Medulla oblongata (tissue), 1 donor: ENCODE measurements at regions not wholly inside any gene's neighbourhood (a gene's known extent, or its start where the extent isn't known, plus 50 kb on each side); places are given as distances from the start of the nearest gene placed in this dataset.
"Not testable (repeated sequence)": the region's sequence is repeated elsewhere in the genome, so short reads cannot be mapped to it uniquely, and the experiment has no call there.

Experiments
- DNase-seq: peaks from one replicate; pipeline ENCODE4 v3.0.0-alpha.2; 2015; ENCODE audit errors: extremely low spot score

DNA sequence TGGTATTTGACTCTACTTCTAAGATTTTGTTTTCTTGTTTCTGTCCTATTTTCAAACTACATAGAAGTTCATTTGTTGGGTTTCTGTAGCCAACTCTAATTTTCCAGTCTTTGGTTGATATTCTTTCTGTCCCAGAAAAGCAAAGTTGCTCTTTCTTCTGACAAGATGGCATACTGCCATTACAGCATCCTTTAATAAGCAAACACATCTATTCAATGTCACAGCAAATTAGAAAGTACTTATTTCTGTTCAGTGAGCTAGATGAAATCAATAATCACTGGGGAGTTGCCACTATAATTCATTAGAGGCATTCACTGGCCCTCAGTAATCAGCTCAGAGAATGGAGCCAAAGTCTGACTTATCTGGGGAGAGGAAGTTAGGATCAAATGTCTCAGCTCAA, 1258.0 kb upstream of the IGFBP7 start:
- no peak for DNase-seq

DNA sequence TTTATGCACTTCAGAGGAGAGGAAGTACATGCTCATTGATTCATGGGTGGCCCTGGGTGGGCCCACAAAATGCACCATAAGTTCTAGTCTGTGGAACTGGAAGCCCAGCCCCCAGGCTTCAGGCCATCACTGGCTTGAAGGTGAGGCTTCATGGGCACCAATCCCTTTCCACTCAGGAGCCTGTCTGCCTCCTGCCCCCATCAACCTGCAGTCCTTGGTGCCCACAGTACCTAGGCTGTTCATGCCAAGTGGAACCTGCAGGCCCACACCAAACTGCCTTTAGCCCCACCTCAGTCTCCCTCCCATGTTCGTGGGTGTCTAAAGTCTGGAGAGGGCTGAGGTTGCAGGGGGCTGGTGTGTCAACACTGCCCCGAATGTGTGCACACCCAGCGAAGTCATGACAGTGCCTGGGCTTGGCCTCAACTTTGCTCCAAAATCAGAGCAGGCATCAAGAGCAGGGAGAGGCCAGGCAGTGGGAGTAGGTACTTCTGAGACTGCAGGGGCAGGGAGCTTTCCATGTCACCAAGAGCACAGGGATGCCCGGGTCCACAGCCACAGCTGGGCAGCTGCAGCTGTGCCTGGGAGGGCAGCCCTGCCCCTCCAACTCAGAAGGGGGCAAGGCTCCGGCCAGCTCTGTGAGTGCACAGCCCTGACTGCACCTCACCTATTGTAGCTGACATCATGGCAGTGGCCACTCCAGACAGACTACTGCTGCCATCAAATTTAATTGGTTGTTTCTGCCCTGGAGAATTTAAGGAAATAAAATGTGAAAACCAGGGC, 1250.4 kb upstream of the IGFBP7 start:
- no peak for DNase-seq

DNA sequence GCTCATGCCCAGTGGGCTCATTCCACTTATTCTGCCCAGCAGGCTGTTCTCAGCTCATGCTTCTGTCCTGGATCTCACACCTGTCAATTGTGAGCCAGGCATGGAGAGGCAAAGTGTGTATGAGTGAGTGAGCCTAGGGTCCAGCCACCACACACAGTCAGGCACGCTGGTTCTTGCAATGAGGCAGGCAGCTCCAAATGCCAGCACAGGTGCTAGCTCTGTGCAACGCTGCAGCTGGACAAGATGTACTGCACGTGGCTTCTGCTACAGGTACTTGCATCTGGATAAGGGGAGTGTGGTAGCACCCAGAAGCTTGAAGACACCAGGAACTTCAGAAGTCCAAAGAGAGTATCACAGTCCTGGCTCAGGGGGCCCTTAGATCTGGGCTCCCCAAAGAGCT, 1249.4 kb upstream of the IGFBP7 start:
- no peak for DNase-seq

DNA sequence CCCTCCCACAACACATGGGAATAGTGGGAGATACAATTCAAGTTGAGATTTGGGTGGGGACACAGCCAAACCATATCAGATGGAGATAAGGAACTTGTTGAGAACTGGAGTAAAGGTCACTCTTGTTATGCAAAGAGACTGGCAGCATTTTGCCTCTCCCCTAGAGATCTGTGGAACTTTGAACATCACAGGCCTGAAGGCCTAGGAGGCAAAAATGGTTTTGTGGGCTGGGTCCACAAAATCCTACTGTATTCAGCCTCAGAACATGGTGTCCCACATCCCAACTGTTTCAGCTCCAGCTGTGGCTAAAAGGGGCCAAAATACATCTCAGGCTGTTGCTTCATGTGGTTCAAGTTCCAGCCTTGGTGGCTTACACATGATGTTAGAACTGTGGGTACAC, 1247.8 kb upstream of the IGFBP7 start:
- DNase-seq, result no peak

DNA sequence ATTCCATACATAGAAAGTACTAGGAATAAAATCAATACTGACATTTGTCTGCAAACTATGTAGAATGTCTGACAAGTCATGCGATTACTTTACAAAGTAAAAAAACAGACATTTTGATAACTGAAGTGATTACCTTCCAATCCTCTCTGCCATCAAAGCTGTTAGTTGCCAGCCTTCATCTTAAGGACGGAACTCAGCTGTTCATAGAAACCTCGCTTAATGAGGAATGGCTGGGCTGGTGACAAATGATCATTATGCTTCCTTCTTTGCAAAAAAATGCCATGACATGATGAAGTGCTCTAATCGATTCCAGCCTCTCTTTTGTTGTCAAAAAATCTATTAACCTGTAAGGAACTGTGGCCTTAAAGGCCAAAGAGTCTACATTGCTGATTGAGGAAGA, 1214.9 kb upstream of the IGFBP7 start:
- no peak for DNase-seq

DNA sequence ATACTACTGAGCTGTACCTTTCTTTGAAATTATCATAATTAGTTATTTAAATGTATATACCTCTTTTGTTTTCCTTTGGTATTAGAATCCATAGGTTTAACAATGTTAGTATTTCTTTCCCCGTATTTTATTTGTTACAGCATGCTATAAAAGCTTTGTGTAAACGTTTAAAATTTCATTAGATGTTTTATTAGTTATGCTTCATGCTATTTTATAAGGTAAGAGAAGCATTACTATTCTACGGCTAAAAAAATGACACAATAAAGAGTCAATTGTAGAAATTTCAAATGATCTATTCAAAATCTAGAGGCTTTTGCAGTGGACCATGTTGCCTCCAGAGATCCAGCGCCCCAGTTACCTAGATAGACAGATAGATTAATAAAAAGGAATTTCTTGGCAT, 1203.3 kb upstream of the IGFBP7 start:
- DNase-seq, result no peak

DNA sequence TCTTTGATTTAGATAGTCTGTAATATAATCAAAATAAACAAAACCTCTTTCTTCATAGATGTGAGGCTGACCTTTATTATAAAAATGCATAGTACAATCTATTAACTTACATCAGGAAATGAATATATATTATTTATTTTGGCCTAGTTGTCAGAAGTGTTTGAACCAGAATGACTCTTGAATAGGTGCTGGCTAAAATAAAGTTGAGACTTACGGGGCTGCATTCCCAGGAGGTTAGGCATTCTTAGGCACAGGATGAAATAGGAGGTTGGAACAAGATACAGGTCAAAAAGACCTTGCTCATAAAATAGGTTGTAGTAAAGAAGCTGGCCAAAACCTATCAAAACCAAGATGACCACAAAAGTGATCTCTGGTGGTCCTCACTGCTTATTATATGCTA, 1193.3 kb upstream of the IGFBP7 start:
- DNase-seq, result no peak

DNA sequence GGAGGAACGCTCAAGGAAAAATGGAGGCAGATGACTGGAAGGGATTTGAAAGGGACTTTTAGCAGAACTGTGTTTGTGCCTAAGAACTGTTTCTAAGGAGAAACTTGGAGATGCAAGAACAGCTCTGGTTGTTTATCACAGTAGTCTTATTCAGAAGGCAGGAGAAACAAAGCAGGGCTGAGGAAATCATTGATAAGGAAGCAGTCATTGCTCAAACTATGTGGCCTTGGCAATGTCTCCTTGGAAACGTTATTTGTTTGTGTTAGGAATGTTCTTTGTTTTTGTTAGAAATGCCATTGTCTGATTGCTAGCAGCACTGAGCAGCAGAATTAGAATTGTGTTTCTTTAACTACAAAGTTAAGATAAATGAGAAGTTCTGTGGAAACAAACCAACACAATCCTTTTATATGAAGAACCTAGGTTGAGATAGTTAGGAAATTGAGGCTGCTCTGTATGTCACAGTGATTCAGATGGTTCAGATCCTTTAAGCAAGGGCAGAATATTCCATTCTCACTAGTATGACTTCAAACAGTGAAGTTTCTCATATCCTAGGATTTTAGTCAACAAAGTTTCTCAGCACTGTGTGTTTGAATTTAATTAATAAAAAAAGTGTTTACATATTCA, 1191.3 kb upstream of the IGFBP7 start:
- peak; percentile 2 for DNase-seq

DNA sequence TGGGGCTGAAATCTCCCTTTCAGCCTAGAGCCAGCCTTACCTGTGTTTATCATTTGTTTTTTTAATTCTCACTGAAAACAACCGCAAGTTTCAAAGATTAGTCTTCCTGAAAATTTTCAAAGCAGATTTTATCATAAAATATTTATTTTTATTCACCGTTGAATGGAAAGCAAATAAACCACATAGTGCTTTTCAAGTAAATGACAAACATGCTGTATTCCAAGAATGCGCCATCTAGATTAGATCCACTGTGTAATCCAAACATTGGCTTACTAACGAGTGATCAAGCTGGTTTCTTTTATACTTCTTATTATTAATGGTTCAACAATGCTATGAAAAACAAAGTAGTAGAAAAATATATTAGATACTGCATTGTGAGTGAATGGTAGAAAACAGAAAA, 1176.2 kb upstream of the IGFBP7 start:
- no peak for DNase-seq

DNA sequence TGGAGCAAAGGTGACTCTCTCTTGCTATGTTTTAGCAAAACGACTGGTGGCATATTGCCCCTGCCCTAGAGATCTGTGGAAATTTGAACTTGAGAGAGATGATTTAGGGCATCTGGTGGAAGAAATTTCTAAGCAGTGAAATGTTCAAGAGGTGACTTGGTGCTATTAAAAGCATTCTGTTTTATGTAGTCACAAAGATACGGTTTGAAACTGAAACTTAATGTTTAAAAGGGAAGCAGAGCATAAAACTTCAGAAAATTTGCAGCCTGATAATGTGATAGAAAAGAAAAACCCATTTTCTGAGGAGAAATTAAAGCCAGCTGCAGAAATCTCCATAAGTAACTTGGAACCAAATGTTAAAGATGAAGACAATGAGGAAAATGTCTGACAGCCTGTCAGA, 1170.7 kb upstream of the IGFBP7 start:
- DNase-seq, result not testable (repeated sequence)

DNA sequence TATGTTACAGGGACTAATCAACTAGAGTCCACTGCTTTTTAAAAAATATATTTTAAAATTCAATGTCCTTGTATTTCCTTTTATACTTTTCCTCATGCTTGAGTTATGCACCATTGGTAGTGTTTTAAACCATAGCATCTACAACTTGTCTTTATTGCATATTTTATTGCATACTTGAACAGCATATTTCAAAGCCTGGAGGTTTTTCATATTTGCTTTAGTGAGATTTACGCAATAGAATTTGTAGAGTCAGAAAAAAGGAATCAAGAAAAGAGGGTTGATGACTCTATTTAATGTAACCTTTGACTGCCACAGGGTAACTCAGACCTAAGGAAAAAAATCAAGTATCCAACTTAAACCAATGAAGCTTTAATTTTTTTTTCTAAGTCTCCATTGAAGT, 1165.7 kb upstream of the IGFBP7 start:
- no peak for DNase-seq

DNA sequence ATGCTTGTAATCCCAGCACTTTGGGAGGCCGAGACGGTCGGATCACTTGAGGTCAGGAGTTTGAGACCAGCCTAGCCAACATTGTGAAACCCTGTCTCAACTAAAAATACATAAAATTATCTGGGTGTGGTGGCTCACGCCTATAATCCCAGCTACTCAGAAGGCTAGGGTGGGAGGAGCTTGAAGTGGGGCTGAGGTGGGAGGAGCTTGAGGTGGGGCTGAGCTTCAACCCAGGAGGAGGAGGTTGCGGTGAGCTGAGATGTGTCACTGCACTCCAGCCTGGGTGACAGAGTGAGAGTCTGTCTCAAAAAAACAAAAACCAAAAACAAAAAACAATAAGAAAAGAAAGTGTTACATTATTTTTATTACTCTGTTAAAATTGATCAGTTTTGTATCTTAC, 1164.4 kb upstream of the IGFBP7 start:
- DNase-seq, result no peak

DNA sequence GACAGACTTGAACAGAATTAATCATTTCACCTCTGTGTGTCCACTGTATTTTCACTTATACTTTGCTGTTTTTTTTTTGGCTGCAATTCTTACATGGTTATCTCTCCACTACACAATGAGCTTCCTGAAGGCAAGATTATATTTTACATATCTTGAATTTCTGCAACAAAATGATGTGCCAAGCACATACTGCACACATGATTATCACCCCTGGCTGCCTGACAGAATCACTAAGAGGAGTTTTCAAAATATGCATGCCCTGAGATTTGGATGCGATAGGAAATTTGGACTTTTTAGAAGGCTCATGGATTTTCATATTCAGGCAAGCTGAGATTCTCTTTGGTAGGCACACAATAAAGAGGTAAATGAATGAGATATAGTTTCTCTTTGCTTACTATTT, 1162.1 kb upstream of the IGFBP7 start:
- no peak for DNase-seq

DNA sequence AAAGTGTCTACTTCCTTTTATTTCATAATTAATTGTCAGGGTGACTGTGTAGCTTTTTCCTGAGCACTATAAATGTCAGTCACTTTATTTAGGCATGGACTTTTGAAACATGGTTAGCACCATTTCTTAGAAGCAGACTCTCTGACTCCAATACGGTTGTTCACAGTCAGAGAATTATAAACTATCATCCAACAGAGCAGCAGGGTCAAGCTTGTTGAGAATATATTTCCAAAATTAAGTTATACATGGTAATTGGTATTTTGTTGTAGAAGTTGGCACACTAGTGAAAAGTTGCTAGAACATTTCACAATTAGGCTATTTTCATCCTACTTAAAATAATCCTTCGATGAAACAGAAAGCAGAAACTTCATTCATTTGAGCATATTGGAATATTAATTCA, 1155.5 kb upstream of the IGFBP7 start:
- DNase-seq, result no peak

DNA sequence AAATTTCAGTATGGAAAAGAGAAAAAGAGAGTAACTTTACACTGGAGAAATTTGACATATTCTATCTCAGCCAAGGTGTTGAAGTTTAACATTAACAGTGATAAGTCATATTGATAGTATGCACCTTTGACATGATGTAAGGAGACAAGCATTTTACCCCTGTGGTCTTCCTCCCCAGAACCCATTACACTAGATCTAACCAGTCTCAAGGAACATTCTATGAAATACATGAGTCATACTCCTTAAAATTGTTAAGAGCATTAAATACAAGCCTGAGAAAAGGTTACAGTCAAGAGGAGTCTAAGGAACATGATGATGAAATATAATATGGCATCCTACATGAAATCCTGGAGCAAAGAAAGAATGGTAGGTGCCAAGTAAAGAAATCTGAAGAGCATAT, 1151.3 kb upstream of the IGFBP7 start:
- no peak for DNase-seq

DNA sequence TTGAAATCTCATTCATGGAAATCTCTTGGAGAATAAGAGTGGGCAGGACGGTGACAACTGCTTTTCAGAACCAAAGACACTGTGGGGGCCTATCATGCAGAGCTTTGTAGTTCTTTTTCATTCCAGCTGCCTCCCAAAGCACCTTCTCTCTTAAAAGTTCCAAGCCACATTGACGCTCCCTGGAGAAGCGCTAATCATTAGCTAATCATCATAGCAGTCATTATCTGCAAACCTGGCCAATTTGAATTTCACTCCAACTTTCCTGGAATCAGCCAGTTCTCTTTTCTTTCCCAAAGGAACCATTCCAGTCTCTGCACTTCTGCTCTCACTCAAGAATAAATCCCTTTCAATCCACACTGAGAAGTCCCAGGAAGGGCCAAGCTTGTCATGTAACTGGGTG, 1144.1 kb upstream of the IGFBP7 start:
- no peak for DNase-seq

DNA sequence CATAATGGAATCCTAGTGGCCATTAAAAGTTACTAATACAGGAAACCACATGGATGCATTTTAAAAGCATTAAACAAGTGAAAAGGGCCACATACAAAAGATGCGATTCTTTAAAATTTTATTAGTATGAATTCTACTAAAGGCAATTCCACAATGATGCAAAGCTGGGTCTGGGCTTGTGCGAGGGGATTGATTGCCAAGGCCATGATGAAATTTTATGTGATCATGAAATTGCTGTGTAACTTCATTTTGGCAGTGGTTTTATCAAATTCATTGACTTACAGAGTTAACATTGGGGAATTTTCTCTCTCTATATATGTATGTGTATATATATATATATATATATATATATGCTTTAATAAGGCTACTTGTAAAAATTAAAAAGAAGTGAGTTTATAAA, 1142.5 kb upstream of the IGFBP7 start:
- DNase-seq, result no peak

DNA sequence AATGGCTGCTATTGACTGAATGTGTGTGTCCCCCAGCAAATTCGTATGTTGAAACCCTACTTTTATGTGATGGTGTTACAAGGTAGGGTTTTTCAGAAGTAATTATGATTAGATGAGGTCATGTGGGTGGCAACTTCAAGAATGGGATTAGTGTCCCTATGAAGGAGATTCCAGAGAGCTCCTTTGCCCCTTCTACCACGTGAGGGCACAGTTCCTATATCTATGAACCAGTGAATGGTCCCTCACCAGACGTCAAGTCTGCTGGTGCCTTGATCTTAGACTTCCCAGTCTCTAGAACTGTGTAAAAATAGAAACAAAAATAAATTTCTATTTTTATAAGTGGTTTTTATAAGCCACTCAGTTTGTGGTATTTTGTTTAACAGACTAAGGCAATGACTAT, 1137.6 kb upstream of the IGFBP7 start:
- DNase-seq, result no peak

DNA sequence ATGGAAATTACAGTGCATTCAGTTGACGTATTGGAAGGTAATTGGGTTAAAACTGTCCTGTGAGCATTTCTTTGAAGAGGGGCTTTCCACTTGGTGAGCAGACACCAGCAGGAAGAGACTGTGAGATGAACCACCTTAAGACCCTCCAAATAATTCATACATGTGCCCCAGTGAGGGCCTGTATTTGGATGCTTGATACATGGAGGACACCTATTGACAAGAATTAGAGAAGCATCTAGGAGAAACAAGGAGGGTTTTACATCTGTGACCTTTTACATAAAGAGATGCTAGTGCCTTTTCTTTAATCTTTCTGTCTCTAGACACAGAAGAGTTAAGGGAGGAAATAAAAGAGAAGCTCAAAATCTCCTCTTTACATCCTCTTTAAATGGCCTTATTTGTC, 1115.3 kb upstream of the IGFBP7 start:
- DNase-seq, result no peak

DNA sequence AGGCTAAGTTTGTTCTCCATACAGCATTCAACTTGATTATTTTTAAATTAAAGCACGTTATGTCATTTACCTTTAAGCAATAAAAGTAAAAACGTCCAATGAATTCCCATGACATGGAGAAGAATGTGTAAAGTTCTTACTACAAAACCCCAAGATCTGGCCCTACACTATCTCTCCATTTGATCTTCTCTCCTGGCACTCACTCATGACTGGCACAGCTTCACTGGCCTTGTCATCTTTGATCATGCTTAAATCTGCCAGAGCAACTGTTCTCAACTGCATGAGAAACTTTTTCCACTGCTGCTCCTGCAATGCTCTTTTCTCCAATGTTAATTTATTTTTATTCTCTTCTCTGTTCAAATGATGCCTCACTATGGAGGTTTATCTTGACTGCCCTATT, 1109.0 kb upstream of the IGFBP7 start:
- no peak for DNase-seq

DNA sequence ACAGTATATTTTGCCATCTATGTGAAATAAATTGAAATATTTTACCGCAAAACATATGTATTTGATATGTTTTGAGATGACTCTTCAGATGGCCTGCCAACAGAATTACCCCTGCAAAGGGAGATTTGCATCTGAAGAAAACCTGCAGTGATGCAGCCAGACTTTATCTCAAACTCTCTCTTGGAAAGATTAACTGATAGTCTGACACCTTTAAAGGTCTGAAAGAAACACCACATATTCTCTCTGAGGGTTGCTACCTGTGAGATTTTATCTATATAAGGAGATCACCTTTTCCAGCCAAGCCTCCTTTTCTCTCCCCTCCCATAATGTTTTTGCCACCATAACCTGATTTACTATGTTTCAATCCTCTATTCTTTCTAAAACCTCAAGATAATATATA, 1106.3 kb upstream of the IGFBP7 start:
- DNase-seq, result no peak

DNA sequence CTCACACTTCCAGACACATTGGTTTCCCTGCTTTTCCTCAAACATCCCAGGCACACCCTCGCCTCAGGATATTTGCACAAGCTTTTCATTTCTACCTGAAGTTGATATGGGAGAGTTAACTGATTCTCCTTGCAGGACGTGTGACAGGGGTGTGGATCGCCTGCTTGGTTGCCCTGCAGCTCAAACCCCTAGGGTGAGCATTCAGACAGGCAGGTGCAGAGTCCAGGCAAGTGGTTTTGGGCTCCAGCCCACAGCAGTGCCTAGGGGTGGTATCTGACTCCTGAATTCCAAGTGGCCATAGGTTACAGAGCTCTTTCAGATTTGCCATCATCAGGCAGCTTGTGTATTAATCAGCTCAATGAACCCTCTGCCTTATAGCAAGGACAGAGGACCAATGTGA, 1104.2 kb upstream of the IGFBP7 start:
- DNase-seq, result no peak

DNA sequence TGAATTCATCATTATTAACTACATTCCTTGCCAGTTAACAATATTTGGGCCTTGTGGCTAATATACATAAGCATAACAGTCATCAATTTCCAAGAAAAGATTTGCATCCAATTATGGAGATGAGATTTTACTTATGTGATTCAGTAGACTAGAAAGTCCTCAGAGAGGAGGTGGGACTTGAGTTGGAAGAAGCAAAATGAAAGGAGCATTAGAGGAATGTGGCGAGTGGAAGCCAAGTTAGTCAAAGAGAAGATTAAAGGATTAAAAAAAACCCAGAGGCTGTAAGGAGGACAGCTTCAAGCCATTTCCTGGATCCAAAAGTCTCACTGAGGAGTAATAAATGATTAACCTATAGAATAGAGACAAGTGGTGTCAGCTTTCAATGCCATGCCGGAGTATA, 1099.4 kb upstream of the IGFBP7 start:
- DNase-seq, result no peak

DNA sequence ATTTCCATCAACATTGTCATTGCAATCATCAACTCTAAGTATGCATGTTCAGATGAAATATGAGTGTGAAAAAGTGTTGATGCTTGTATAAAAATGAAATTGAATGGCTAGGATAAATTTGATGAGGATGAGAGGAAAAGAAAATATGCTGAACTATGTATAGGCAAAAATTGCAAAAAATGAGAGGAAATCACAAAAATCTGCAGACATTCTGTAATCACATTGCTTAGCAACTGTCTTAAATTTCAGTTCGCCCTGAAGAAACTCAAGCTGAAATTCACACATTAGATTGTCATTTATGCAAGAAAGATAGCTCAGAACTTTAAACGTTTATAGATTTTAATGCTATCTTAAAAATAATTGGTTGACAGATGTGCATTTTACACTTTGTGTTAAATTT, 1098.8 kb upstream of the IGFBP7 start:
- no peak for DNase-seq
